NCI-H748 treated with DMSO at 0.1 percent for 48 hours (cell line): ENCODE measurements at regions not wholly inside any gene's neighbourhood (a gene's known extent, or its start where the extent isn't known, plus 50 kb on each side); places are given as distances from the start of the nearest gene placed in this dataset.

ENCODE experiments used
- DNase-seq: peaks from one replicate; lab custom pipeline; 2025; lab: John Stamatoyannopoulos, UW

GRCh38 chr5:73395256-73395655 is 53.3 kb downstream of the FOXD1 start:
- no peak for DNase-seq

- no peak for DNase-seq
These were observed 54.0 kb downstream of the FOXD1 start for GRCh38 chr5:73394610-73395009.

- DNase-seq, result no peak
These were observed 54.7 kb downstream of the FOXD1 start for GRCh38 chr5:73393611-73394489.

GRCh38 chr5:73392775-73393174 is 55.8 kb downstream of the FOXD1 start:
- DNase-seq, result no peak

- DNase-seq, result no peak
These were observed 57.1 kb downstream of the FOXD1 start for GRCh38 chr5:73391441-73391881.

GRCh38 chr5:73390972-73391371 is 57.6 kb downstream of the FOXD1 start:
- DNase-seq, result no peak

GRCh38 chr5:73388740-73389139 is 59.8 kb downstream of the FOXD1 start:
- DNase-seq, result no peak

GRCh38 chr5:73388306-73388684 is 60.3 kb downstream of the FOXD1 start:
- DNase-seq, result no peak

- DNase-seq, result no peak
These were observed 60.8 kb downstream of the FOXD1 start for GRCh38 chr5:73387601-73388305.

GRCh38 chr5:73387149-73387591 is 61.4 kb downstream of the FOXD1 start:
- no peak for DNase-seq

- no peak for DNase-seq
These were observed 63.7 kb downstream of the FOXD1 start for GRCh38 chr5:73384861-73385260.

- no peak for DNase-seq
These were observed 66.2 kb downstream of the FOXD1 start for GRCh38 chr5:73382401-73382740.

GRCh38 chr5:73381590-73382400 is 66.8 kb downstream of the FOXD1 start:
- no peak for DNase-seq

- no peak for DNase-seq
These were observed 67.6 kb downstream of the FOXD1 start for GRCh38 chr5:73380710-73381589.

- no peak for DNase-seq
These were observed 68.5 kb downstream of the FOXD1 start for GRCh38 chr5:73380041-73380440.

- no peak for DNase-seq
These were observed 69.1 kb downstream of the FOXD1 start for GRCh38 chr5:73379435-73379834.

- DNase-seq, result no peak
These were observed 69.8 kb downstream of the FOXD1 start for GRCh38 chr5:73378765-73379164.

- DNase-seq, result no peak
These were observed 70.5 kb downstream of the FOXD1 start for GRCh38 chr5:73378070-73378469.

- DNase-seq, result no peak
These were observed 71.9 kb downstream of the FOXD1 start for GRCh38 chr5:73376618-73377170.

- no peak for DNase-seq
These were observed 72.6 kb downstream of the FOXD1 start for GRCh38 chr5:73375949-73376348.

GRCh38 chr5:73375191-73375545 is 73.4 kb downstream of the FOXD1 start:
- no peak for DNase-seq
